Superior temporal gyrus (tissue), 1 donor: ENCODE measurements at regions not wholly inside any gene's neighbourhood (a gene's known extent, or its start where the extent isn't known, plus 50 kb on each side); places are given as distances from the start of the nearest gene placed in this dataset.

Experiments
- DNase-seq: peaks from one replicate; pipeline ENCODE4 v3.0.0-alpha.2; 2016; ENCODE audit errors: extremely low spot score

DNA sequence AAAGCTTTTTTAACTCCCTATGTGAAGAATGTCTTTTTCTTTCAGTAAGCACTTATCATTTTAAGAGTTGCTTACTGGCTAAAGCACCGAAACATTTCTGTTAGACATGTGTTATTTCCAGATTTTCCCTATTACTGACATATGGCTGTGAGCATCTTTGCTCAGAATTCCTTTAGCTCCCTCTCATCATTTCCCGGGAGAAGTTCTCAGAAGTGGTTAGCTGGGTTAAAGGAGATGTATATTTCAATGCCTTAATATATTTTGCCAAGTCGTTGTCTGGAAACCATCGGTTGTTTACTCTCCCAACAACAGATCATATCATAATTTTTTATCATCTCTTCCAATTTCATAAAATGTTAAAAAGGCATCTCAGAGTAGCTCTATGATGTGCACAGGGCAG lies 396.5 kb downstream of the OCA2 start:
- no peak for DNase-seq

DNA sequence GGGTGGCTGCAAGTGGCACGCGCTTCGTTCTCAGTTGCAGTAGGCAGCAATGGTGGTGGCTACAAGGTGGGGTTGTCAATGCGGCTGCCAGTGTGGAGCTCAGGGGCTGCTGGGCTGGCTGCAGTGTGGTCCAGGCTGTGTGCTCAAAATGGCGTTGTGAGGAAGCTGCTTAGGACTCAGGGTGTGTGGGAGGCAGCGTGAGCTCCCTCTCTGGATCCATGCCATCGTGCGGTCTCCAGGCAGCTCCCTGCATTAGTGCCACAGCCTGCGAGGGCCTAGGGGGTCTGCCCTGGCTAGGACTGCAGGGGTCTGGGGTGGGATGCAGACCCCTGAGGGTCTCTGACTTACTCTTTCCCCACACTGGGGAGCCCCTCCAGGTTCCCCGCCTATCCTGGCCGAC lies 397.2 kb downstream of the OCA2 start:
- no peak for DNase-seq

DNA sequence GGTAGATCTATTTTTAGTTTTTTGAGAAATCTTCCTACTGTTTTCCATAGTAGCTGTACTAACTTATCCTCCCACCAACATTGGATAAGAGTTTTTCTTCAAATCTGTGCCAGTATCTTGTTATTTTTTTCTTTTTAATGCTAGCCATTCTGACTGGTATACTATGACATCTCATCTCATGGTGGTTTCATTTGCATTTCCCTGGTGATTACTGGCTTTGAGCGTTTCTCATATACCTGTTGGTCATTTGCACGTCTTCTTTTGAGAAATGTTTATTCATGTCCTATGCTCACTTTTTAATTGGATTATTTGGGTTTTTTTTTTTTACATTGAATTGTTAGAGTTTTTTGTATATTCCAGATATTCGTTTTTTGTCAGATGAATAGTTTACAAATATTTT lies 398.1 kb downstream of the OCA2 start:
- DNase-seq, result peak; percentile 39

DNA sequence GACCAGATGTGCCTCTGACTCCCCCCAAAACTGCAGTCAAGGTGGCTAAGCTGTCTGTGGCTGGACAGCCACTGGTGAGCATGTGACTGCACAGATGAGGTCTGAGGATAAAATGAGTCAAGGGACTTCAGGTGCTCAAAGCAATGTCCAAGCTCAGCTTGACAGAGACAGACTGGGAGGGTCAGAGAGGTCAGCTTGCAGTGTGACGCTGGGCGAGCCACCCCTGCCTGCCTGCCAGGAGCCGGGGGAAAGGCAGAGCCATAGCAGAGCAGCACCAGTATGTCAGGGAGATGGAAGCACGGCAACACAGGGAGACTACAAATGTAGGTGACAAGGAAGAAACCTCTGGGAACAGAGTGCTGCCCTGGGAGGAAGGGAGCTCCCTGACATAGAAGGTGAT lies 399.4 kb downstream of the OCA2 start:
- DNase-seq, result no peak

DNA sequence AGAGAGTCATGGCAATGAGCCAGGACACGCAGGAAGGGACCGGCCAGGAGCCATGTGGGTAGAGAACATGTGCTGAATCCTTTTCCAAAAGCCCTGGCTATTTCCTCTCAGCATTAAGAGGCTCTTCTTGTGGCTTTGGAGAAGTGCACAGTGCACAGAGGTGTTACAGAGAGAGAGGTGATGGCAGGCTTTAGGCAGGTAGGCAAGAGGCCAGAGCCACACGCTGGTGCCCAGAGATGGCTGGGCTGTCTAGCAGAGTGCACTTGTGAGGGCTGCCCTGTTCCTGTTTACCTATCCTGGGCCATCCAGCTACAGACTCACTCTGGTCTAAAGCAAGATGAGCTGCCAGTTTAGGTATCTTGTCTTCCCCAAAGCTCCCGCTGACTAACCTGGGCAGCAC lies 402.6 kb downstream of the OCA2 start:
- DNase-seq, result no peak

DNA sequence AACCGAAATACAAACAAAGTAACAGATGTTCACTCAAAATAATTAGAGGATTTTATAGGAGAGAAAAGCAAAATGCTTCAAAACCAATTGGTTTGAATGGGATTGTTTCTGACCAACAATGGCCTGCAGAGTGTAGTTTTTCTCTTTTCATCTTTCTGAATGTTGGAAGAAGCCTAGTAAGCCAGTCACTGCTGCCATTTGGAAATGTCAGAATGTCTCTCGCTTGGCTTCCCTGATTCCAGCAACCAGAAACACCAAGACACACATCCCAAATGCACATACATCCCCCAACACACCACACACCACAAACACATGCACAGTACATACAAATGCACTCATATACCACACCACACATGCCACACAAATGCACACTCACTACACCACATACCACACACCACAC lies 403.4 kb downstream of the OCA2 start:
- no peak for DNase-seq

DNA sequence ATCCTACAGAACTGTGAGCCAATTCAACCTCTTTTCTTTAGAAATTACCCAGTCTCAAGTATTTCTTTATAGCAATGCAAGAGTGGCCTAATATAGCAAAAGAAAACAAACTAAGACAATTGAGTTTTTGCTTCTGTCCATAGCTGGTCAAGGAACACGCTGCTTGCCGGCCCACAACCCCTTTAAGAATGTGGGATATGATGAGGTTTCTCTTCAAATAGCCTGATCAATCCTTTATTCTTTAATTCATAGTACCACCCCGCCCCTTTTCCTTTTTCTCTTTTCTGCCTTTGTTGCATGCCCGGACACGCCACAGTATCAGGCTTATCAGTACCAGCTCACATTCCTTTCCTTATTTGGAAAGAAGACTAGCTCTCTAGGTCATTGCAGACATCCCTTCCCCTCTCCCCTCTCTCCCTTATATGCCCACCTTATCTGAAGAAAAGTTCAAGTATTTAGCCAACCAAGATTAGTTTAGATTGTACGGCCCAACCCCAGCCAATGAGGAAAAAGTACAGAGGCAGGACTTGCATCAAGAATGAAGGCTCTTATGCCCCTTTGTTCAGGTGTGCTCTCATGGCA lies 404.5 kb downstream of the OCA2 start:
- no peak for DNase-seq

DNA sequence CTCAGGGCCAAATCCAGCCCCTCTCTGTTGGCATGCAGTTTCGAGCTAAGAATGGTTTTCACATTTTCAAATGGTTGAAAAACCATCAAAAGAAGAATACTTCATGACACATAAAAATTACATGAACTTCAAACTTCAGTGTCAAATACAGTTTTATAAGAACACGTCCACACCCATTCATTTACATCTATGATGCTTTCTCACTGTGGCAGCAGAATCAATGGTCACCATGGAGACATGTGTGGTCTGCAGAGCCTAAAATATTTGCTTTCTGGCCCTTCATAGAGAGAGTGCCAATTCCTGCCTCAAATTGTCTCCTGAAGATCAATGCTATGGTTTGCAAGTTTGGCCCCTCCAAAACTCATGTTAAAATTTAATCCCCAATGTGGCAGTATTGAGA lies 405.8 kb downstream of the OCA2 start:
- no peak for DNase-seq

DNA sequence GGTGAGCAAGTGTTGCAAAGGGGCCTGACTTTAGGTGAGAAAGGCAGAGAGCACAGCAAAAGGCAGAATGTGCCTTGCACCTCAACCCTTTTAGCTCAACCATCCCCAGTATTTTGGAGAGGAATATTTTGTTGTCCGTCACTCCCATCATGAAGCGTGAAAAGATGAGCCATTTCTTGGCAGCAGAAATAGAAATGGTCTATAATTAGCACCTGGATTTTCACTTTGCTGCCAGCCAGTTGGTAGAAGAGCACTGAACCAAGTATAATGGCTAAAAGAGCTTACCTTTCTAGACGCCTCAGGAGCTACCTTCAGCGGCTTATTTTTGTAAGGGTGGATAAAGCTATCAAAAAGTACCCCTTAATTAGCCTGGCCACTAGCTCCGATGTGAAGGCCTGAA lies 406.7 kb downstream of the OCA2 start:
- DNase-seq, result peak; percentile 52

DNA sequence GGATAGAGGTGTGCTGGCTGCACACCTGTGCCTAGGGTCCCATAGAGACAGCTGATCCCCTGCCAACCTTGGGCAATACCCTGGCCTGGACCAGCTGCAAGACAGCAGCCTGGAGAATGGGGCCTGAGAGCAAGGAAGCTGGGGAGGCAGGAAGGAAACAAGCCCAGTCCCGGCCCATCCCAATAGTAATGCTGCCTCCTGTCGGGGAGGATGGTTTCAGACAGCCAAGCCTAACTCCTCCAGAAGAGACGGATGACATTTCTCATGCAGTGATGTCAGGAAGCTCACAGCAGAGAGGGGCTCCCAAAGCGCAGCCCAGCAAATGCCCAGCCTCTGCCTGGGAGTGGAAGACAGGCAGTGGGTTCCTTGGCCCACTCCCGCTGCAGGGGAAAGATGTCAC lies 408.8 kb downstream of the OCA2 start:
- no peak for DNase-seq

DNA sequence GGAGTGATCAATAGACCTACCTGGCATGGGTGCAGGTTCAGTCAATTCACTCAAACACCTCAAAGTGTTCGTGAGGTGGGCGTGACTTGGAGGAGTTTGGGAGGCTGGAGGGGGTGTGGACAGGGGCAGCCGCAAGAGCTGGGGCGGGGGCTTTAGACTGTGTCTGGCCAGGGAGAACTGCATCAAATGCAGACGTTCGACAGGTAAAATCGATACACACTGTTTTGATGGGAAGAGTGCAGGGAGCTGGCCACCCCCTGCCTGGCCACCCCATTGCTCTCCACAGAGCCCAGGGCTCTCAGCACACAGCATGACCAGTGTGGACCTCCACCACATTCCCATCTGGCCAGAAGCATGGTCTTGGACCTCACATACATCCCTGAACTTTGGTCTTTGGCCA lies 412.1 kb downstream of the OCA2 start:
- no peak for DNase-seq

DNA sequence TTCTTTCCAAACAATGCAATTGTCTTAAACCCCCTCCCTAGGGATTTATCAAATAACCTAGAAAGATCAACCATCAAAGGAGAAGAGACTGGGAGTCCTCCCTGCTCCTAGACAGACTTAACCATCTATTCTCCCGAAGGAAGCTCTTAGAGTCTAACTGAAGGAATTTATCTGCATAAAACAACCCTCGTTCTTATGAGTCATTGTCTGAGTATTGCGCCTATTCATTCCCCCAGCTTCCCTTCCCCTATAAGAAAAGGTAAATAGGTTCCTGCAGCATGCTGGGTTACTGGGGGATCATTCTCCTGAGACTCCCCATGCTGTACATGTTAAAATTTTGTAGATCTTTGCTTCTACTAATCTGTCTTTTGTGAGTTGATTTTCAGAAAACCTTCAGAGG lies 412.7 kb downstream of the OCA2 start:
- no peak for DNase-seq

DNA sequence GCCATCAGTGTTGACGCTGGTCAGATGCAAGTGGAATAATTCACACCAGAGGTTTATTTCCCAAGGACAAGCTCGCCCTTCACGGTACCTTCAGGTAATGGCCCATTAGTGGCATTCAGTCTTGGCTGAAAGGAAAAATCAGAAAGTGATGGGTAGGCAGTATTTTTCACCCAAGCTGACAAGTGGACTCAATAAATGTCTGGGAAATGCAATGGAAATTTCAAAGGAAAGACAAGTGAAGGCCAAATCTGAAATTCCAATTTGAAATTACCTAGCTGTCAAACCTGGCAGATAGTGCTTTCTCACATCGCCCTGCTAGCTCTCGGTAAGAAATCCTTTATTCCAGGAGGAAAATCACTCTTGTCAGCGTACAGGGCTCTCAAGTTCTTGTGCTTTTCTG lies 413.5 kb downstream of the OCA2 start:
- no peak for DNase-seq

DNA sequence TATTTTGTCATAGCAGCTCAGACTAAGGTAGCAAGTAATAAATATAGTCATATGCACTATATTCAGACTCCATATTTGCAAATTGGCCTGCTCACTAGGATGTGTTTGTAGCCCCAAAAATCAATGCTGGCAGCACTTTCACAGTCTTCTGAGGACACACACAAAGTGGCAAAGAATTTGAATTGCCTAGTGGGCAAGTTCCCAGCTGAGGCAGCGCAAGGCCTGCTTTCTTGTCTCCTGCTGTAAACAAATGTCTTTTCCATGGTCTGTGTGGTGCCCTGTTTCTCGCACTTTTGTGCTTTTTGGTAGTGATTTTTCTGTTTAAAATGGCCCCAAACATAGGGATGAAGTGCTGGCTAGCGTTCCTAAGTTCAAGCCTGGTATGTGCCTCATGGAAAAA lies 416.0 kb downstream of the OCA2 start:
- no peak for DNase-seq

DNA sequence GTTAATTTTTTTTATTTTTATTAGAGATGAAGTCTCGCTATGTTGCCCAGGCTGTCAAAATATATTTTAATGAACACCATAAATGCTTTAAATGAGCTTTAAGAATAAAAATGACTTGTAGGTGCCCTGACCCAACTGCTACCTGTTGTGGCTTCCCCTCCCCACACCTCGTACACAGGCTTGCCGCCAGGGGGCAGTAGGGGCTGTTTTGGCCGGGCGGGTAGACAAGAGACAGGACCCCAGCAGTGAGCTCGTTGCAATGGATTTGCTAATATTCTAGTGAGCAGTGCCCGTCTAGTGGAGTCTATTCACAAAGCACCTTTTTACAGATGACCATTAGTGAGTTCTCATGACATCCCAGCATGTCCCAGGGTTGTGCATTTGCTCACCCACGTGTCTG lies 418.1 kb downstream of the OCA2 start:
- DNase-seq, result no peak

DNA sequence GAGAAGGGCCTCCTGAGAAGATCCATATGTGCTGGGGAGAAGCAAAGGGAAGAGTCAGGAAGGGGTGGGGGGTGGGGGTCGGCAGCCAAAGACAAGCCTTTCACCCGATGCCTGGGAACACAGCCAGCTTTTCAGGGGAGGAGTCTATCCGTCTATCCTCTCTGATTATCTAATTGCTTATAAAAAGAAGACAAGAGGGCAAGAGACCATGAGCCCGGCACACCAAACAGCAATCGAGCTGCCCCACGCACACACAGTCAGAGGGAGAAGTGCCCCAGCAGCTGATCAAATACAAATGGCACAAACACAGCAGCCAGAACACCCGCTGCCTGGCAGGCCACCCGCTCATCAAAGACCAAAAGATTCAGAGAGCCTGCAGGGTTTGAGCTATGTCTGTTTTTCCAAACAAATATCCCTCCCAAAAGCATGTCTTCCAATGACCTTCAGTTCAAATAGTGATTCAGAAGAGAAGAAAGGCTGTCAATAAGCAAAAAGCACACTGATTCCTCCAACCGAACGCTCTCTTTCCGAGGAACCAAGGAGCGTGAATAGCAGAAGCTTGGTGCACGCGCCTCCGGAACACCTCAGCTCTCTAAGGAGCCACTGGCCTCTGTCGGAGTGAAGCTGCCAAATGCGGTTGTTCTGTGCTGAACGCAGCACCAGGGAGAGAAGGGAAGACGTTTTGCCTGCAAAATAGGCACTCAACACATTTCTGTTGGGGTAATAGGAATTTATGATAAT lies 419.2 kb downstream of the OCA2 start:
- no peak for DNase-seq

DNA sequence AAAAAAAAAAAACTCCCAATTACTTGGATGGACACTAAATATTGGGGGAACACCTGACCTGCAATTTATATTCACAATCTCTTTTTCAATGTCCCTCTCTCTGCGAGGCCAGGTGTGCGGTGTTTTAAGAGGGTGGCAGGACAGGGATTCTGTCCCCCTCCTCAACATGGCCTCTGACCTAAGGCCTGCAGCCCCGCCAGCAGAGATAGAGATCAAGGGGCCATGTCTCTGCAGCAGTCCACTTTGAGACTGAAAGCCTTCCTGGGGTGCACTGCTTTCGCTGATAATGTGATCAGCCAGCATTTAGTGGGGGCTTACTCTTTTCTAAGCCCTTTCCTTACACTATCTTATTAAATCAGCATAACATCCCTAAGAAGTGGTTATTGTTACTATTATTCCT lies 419.9 kb downstream of the OCA2 start:
- DNase-seq, result no peak

DNA sequence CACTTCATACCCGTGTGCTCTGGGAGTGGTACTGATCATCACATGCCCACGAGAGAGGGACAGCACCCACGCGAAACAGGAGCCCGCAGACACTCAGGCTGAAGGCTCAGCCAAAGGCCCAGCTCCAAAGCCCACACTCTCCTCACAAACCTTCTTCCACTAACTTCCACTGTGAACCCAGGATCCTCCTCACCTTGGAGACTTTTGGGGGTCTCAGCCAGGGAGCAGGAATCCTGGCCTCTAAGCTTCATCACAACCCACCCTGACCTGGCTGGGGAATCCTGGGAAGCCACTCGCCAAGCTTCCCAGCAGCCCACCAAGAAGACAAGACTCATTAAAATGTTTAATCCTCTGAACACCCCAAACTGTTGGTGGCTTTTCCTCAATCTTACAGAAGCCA lies 421.2 kb downstream of the OCA2 start:
- no peak for DNase-seq

DNA sequence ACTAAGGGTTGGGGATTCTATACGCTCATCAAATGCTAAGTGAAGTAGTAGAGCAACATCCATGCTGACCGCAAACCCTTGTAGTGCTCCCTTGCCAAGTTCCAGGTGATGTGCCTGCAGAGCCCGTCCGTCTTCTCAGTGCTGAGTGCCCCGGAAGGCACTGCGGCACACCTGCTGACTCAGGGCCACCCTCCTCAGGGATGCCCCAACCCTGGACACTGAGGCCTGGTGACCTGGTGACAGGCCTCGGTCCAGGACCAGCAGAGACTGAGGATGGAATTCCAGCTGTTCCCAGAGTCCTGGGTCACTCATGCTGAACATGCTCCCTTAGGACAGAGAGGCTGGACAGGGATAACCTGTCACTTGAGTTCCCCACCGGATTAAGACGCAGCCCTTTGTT lies 422.5 kb downstream of the OCA2 start:
- no peak for DNase-seq

DNA sequence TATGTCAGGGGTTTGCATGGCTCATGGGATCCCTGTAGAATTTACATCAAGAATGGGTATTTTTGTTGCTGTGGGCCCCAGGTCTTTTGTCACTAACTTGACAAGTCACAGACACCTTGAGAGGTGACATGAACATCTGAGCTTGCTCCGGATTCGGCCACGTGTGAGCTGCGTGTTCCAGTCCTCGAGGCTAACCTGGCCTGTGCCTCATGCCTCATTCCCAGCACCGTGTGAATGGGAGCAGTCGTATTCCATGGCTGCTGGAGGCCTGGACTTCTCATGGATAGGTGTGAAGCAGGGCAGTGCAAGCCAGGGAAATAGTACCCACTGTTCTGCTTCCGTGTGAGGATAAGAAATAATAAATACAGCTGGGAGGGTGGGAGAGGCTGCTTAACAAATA lies 423.5 kb downstream of the OCA2 start:
- DNase-seq, result no peak

DNA sequence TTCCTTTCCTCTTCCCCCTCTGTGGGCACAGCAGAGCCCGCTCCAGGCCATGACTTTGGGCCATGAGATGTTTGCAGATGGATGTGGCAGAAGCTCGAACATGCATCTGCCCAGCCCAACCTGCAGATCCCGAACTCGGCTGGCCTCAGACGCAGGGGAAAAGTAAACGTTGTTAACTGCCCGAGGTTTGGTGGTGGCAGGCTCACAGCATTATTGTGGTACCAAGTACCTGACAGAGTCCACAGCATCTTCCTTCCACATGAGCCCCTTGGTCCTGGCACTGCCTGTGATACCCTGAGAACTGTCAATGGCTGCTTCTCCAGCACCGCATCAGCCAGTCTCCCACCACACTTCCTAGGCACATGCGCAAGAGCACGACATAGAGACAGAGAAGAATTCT lies 424.3 kb downstream of the OCA2 start:
- DNase-seq, result no peak

DNA sequence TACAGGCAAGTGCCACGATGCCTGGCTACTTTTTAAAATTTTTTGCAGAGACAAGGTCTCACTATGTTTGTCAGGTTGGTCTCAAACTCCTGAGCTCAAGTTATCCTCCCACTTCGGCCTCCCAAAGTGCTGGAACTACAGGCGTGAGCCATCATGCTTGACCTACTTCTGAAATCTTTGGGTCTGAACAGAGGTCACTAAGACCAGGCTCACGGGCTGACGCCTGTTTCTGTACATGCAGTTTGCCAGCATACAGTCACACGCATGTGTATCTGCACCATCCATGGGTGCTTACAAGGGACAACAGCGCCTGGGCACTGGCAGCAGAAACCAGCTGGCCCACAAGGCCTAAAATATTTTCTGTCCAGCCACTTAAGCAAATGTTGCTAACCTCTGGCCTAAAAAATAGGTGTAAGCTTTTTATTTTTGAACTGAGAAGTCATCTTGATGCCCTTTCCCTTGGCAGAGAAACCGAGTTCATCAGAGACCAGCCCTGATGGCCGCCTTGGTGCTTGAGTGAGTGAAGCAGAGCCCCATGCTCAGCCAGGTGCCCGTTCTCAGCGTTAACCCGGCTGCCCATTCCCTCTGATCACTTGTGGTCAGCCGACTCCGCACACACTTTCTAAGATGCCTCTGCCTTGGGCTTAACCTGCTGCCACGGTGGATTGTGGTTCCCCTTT lies 425.2 kb downstream of the OCA2 start:
- no peak for DNase-seq

DNA sequence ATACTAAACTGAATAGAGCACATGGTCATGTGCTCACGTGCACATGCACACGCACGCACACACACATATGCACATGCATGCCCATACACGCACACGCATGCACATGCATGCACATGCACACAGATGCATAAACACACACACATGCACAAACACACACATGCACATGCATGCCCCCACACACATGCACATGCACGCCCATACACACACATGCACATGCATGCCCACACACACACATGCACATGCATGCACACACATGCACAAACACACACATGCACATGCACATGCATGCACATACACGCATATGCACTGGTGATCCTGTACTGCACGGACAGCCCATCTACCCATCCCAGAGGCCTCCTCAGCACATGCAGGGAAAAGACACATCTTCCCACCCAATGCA lies 426.6 kb downstream of the OCA2 start:
- no peak for DNase-seq
